T-helper 2 cell treated with Interferon-gamma antibody and Interleukin-4, amounts not matched to agents 5 μg/mL and 100 μg/mL, for 36 hours (primary cell): ENCODE measurements at regions not wholly inside any gene's neighbourhood (a gene's known extent, or its start where the extent isn't known, plus 50 kb on each side); places are given as distances from the start of the nearest gene placed in this dataset.

ENCODE experiments used
- DNase-seq: peaks from one replicate; pipeline ENCODE4 v3.0.0; 2021; ENCODE audit warnings: low spot score
- H3K27ac Mint-ChIP-seq: one replicate; pipeline ENCODE4 v1.8.0; 2021; ENCODE audit warnings: mild to moderate bottlenecking, mixed read lengths
- H3K27me3 Mint-ChIP-seq: one replicate; pipeline ENCODE4 v1.8.0; 2021; ENCODE audit warnings: low read depth, mixed read lengths
- H3K36me3 Mint-ChIP-seq: one replicate; pipeline ENCODE4 v1.8.0; 2021; ENCODE audit warnings: low read depth, mixed read lengths
- H3K4me1 Mint-ChIP-seq: one replicate; pipeline ENCODE4 v1.8.0; 2021; ENCODE audit warnings: low read depth, mixed read lengths
- H3K4me3 Mint-ChIP-seq: one replicate; pipeline ENCODE4 v1.8.0; 2022; ENCODE audit warnings: mild to moderate bottlenecking, moderate library complexity, mixed read lengths
- H3K9me3 Mint-ChIP-seq: one replicate; pipeline ENCODE4 v1.8.0; 2021; ENCODE audit warnings: mixed read lengths

DNA sequence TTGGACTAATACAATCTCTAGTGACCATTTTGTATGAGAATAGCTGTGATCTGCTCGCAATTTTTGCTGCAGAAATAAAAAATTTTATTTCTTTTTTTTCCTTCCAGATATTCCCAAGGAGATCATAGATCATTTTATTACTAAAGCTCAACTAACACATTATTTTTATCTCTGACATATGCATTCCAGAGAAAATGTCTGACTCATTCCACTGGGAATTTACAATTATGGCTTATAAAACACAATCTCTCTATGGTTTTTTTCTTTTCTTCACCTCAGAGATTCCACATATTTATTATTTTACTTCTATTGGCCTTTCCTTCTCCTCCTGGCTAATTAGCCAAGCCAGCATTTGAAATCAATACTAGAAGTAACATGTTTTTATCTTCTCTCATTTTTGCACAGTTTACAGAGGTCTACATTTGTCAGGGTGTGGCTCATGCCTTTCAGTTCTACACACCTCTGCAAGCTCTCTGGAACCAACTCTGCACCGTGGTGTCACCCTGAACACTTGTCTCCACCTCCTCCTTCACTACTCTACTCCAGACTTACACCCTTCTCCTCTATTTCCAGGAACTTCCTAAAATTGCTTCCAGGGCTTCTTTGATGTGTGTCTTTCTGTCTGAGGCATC lies 59.8 kb upstream of the GPM6A start:
- Mint-ChIP-seq H3K36me3 (no peaks in the 10 kb centered on the region), H3K27ac (no peak overlapping the region), H3K4me3 (no peak overlapping the region), H3K27me3 (no peaks in the 10 kb centered on the region), H3K9me3 (no peaks in the 10 kb centered on the region), H3K4me1 (no peaks in the 10 kb centered on the region)
- DNase-seq: no peak

GRCh38 chr4:175873707-175874106 lies 61.6 kb upstream of the GPM6A start:
- Mint-ChIP-seq H3K36me3 (no peaks in the 10 kb centered on the region), H3K27ac (no peak overlapping the region), H3K4me1 (no peaks in the 10 kb centered on the region), H3K27me3 (no peaks in the 10 kb centered on the region), H3K9me3 (no peaks in the 10 kb centered on the region), H3K4me3 (no peak overlapping the region)
- no peak for DNase-seq

DNA sequence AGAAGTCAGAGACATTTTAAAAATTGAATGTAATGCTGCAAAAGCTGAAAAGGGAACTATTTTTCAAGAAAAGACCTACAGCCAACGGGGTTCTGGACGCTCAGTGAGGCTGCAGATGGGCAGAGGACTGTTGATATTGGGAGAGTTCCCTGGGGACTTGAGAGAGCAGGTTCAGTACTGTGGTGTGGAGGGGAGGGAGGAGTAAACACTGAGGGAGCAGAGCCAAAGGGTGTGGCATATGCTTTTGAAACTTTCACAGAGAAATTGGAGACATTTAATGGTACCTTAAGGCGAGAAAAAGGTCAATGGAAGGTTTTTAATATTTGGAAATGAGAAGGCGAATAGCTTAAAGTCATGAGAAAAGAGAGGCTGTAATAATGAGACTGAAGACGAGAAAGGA lies 62.2 kb upstream of the GPM6A start:
- no peaks in the 10 kb centered on the region for H3K36me3 Mint-ChIP-seq
- no peak for DNase-seq
- H3K4me1 Mint-ChIP-seq: no peaks in the 10 kb centered on the region
- H3K4me3 Mint-ChIP-seq: no peak overlapping the region
- H3K27me3 Mint-ChIP-seq: no peaks in the 10 kb centered on the region
- H3K27ac Mint-ChIP-seq: no peak overlapping the region
- H3K9me3 Mint-ChIP-seq: no peaks in the 10 kb centered on the region

GRCh38 chr4:175875993-175876771 lies 64.1 kb upstream of the GPM6A start:
- no peaks in the 10 kb centered on the region for H3K27me3 Mint-ChIP-seq
- H3K27ac Mint-ChIP-seq: no peak overlapping the region
- no peaks in the 10 kb centered on the region for H3K9me3 Mint-ChIP-seq
- H3K36me3 Mint-ChIP-seq: no peaks in the 10 kb centered on the region
- no peak overlapping the region for H3K4me3 Mint-ChIP-seq
- no peaks in the 10 kb centered on the region for H3K4me1 Mint-ChIP-seq
- DNase-seq: no peak

- DNase-seq: no peak
- Mint-ChIP-seq H3K4me3 (no peak overlapping the region), H3K27me3 (no peaks in the 10 kb centered on the region), H3K36me3 (no peaks in the 10 kb centered on the region), H3K9me3 (no peaks in the 10 kb centered on the region), H3K4me1 (no peaks in the 10 kb centered on the region), H3K27ac (no peak overlapping the region)
Measured at GRCh38 chr4:175882891-175883290, 70.8 kb upstream of the GPM6A start.

GRCh38 chr4:175884048-175884447 lies 72.0 kb upstream of the GPM6A start:
- Mint-ChIP-seq H3K9me3 (no peaks in the 10 kb centered on the region), H3K36me3 (no peaks in the 10 kb centered on the region), H3K4me1 (no peaks in the 10 kb centered on the region), H3K27ac (no peak overlapping the region), H3K27me3 (no peaks in the 10 kb centered on the region), H3K4me3 (no peak overlapping the region)
- no peak for DNase-seq

- DNase-seq: no peak
- no peaks in the 10 kb centered on the region for H3K4me1 Mint-ChIP-seq
- H3K4me3 Mint-ChIP-seq: no peak overlapping the region
- H3K9me3 Mint-ChIP-seq: no peaks in the 10 kb centered on the region
- no peaks in the 10 kb centered on the region for H3K27me3 Mint-ChIP-seq
- H3K27ac Mint-ChIP-seq: no peak overlapping the region
- H3K36me3 Mint-ChIP-seq: no peaks in the 10 kb centered on the region
Measured at GRCh38 chr4:175891231-175891630, 79.2 kb upstream of the GPM6A start.

- Mint-ChIP-seq H3K4me3 (no peak overlapping the region), H3K27ac (no peak overlapping the region), H3K27me3 (no peaks in the 10 kb centered on the region), H3K9me3 (no peaks in the 10 kb centered on the region), H3K4me1 (no peaks in the 10 kb centered on the region), H3K36me3 (no peaks in the 10 kb centered on the region)
- DNase-seq: no peak
Measured at GRCh38 chr4:175891851-175892250, 79.8 kb upstream of the GPM6A start.

- H3K27me3 Mint-ChIP-seq: no peaks in the 10 kb centered on the region
- H3K36me3 Mint-ChIP-seq: no peaks in the 10 kb centered on the region
- no peak overlapping the region for H3K4me3 Mint-ChIP-seq
- no peak for DNase-seq
- no peaks in the 10 kb centered on the region for H3K4me1 Mint-ChIP-seq
- no peak overlapping the region for H3K27ac Mint-ChIP-seq
- H3K9me3 Mint-ChIP-seq: no peaks in the 10 kb centered on the region
Measured at GRCh38 chr4:175905925-175906324, 93.9 kb upstream of the GPM6A start.

GRCh38 chr4:175906384-175906783 lies 94.3 kb upstream of the GPM6A start:
- H3K27me3 Mint-ChIP-seq: no peaks in the 10 kb centered on the region
- DNase-seq: no peak
- no peak overlapping the region for H3K4me3 Mint-ChIP-seq
- no peaks in the 10 kb centered on the region for H3K9me3 Mint-ChIP-seq
- no peak overlapping the region for H3K27ac Mint-ChIP-seq
- no peaks in the 10 kb centered on the region for H3K4me1 Mint-ChIP-seq
- no peaks in the 10 kb centered on the region for H3K36me3 Mint-ChIP-seq

DNA sequence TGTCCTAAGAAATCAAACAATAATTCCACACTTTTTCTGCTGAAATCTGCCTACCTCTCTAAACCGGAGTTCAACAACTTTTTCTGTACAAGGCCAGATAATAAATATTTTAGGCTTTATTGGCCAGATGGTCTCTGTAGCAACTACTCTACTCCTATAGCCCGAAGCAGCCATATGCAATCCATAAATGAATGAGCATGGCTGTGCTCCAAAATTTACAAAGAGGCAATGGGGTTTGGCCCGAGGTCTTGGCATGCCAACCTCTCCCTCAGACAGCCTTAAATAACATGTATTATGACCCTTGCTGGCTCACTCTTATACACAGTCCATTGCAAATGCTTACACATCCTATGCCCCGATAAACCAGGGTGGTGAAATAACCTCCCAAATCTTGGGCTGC lies 98.6 kb upstream of the GPM6A start:
- no peak overlapping the region for H3K4me3 Mint-ChIP-seq
- no peaks in the 10 kb centered on the region for H3K9me3 Mint-ChIP-seq
- H3K27me3 Mint-ChIP-seq: no peaks in the 10 kb centered on the region
- DNase-seq: no peak
- H3K36me3 Mint-ChIP-seq: no peaks in the 10 kb centered on the region
- H3K27ac Mint-ChIP-seq: no peak overlapping the region
- no peaks in the 10 kb centered on the region for H3K4me1 Mint-ChIP-seq

DNA sequence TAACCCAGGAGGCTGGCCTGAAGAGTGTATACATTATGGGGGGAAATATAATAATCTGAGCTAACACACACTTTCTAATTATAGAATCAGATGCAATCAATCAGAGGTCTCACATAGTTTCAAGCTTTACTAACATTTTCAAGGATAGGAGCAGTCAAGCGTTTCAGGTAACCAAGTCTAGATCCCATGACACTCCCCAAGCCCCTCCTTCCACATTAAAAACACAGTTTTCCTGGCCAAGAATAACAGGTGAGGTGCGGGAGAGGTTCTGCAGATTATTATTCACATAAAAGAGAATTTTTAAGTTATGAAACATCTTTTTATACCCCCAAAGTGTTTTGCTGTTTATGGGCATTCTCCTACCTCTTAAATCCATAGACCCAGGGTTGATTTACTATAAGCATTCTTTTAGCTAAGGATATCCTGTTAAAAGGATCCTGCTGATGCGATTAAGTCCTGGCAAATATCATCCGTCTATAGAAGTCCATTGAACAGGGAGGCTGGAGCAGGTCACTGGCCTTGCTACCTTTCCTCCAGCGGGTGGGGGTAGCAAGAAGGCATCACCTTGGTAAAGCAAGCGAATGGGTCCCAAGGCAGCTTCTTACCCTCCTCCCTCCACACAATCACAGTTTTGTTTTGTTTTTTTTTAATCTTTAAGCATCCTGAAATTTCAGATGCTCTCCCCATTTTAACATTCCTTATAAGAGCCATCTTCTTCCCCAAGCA lies 104.7 kb upstream of the GPM6A start:
- no peak for DNase-seq
- no peaks in the 10 kb centered on the region for H3K36me3 Mint-ChIP-seq
- H3K27me3 Mint-ChIP-seq: no peaks in the 10 kb centered on the region
- no peaks in the 10 kb centered on the region for H3K9me3 Mint-ChIP-seq
- no peaks in the 10 kb centered on the region for H3K4me1 Mint-ChIP-seq
- H3K27ac Mint-ChIP-seq: no peak overlapping the region
- no peak overlapping the region for H3K4me3 Mint-ChIP-seq

- Mint-ChIP-seq H3K9me3 (no peaks in the 10 kb centered on the region), H3K27me3 (no peaks in the 10 kb centered on the region), H3K36me3 (no peaks in the 10 kb centered on the region), H3K27ac (no peak overlapping the region), H3K4me1 (no peaks in the 10 kb centered on the region), H3K4me3 (no peak overlapping the region)
- DNase-seq: no peak
Measured at GRCh38 chr4:175927121-175927520, 115.1 kb upstream of the GPM6A start.

DNA sequence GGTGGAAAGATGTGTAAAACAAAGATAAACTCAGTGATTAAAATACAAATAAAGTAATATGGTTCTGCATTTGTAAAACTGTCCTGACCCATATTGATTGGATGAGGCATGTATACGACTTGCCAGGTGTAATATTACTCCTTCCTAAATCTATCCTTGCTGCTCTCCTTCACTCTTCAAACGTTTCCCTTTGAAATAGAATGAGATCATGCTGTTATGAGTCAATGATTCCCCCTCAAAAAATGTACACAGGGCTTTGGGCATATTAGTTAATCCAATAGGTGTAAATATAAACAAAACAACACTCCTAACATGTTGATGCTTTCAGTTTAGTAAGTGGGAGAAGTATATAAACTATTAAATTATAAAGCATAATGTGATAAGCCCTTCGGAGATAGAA lies 117.4 kb upstream of the GPM6A start:
- H3K4me1 Mint-ChIP-seq: no peaks in the 10 kb centered on the region
- no peaks in the 10 kb centered on the region for H3K36me3 Mint-ChIP-seq
- H3K9me3 Mint-ChIP-seq: no peaks in the 10 kb centered on the region
- DNase-seq: no peak
- H3K4me3 Mint-ChIP-seq: no peak overlapping the region
- no peaks in the 10 kb centered on the region for H3K27me3 Mint-ChIP-seq
- no peak overlapping the region for H3K27ac Mint-ChIP-seq
